ENCODE measurements at regions not wholly inside any gene's neighbourhood (a gene's known extent, or its start where the extent isn't known, plus 50 kb on each side); places are given as distances from the start of the nearest gene placed in this dataset.

GRCh38 chr1:218752126-218752525, 407.0 kb downstream of the TGFB2 start:
- POLR2A ChIA-PET, result no interaction called here
- Histone ChIP-seq H3K4me1 (no peaks in the 10 kb centered on the region), H3K36me3 (ENCODE audit: control insufficient read depth, insufficient read depth, low read length) (no peaks in the 10 kb centered on the region), H3K9me3 (no peaks in the 10 kb centered on the region; the same call in 1 of the 2 replicates), H3K4me3 (ENCODE audit: low read depth, low read length) (no peak overlapping the region), H3K27me3 (replicated peaks; ENCODE audit: control insufficient read depth, insufficient read depth, low read length) (no peaks in the 10 kb centered on the region)
- H3K4me1 Mint-ChIP-seq (ENCODE audit: low read depth, unreplicated experiment), result no peaks in the 10 kb centered on the region
- H3K4me3 Mint-ChIP-seq (ENCODE audit: unreplicated experiment), result no peak overlapping the region
- H3K9me3 Mint-ChIP-seq (ENCODE audit: unreplicated experiment), result peaks cover 12% of the 10 kb centered on the region
- intact Hi-C loops (cut with micrococcal nuclease; ENCODE audit: unreplicated experiment), result no loop called here
- no peaks in the 10 kb centered on the region for H3K36me3 Mint-ChIP-seq (ENCODE audit: insufficient read depth, unreplicated experiment)
- no peak overlapping the region for H3K27ac Mint-ChIP-seq (ENCODE audit: unreplicated experiment)
- no peaks in the 10 kb centered on the region for H3K27me3 Mint-ChIP-seq (ENCODE audit: insufficient read depth, unreplicated experiment)
- no peak for TF ChIP-seq CTCF (IDR thresholded peaks at IDR 0.05; ENCODE audit: insufficient read depth in 1 of 2, low read depth in 1 of 2, low read length in 1 of 2, severe bottlenecking in 1 of 2, unreplicated experiment in 1 of 2)
- CTCF ChIA-PET, result no interaction called here
- BruUV-seq (replicated peaks), result no TSS peak
- DNase-seq, result no peak

- no TSS peak for BruUV-seq (replicated peaks)
- Histone ChIP-seq H3K27me3 (replicated peaks; ENCODE audit: control insufficient read depth, insufficient read depth, low read length) (no peaks in the 10 kb centered on the region), H3K36me3 (ENCODE audit: control insufficient read depth, insufficient read depth, low read length) (no peaks in the 10 kb centered on the region), H3K9me3 (no peaks in the 10 kb centered on the region; the same call in 1 of the 2 replicates), H3K4me3 (ENCODE audit: low read depth, low read length) (no peak overlapping the region), H3K4me1 (peaks cover 1% of the 10 kb centered on the region; the same call in 1 of the 2 replicates)
- no peak for TF ChIP-seq CTCF (IDR thresholded peaks at IDR 0.05; ENCODE audit: insufficient read depth in 1 of 2, low read depth in 1 of 2, low read length in 1 of 2, severe bottlenecking in 1 of 2, unreplicated experiment in 1 of 2)
- ChIA-PET POLR2A (no interaction called here), CTCF (no interaction called here)
- H3K27me3 Mint-ChIP-seq (ENCODE audit: insufficient read depth, unreplicated experiment), result no peaks in the 10 kb centered on the region
- DNase-seq, result no peak
- H3K27ac Mint-ChIP-seq (ENCODE audit: unreplicated experiment), result no peak overlapping the region
- no peak overlapping the region for H3K4me3 Mint-ChIP-seq (ENCODE audit: unreplicated experiment)
- H3K9me3 Mint-ChIP-seq (ENCODE audit: unreplicated experiment), result peaks cover 9% of the 10 kb centered on the region
- intact Hi-C loops (cut with micrococcal nuclease; ENCODE audit: unreplicated experiment), result no loop called here
- no peaks in the 10 kb centered on the region for H3K4me1 Mint-ChIP-seq (ENCODE audit: low read depth, unreplicated experiment)
- no peaks in the 10 kb centered on the region for H3K36me3 Mint-ChIP-seq (ENCODE audit: insufficient read depth, unreplicated experiment)
Observed at GRCh38 chr1:218754477-218754876, 409.3 kb downstream of the TGFB2 start.

- CTCF ChIA-PET, result no interaction called here
- intact Hi-C loops (cut with micrococcal nuclease; ENCODE audit: unreplicated experiment), result no loop called here
Observed at GRCh38 chr1:218755128-218755527, 410.0 kb downstream of the TGFB2 start.

More at GRCh38 chr1:218755128-218755527, 410.0 kb downstream of the TGFB2 start:
- Histone ChIP-seq H3K36me3 (ENCODE audit: control insufficient read depth, insufficient read depth, low read length) (no peaks in the 10 kb centered on the region), H3K27me3 (replicated peaks; ENCODE audit: control insufficient read depth, insufficient read depth, low read length) (no peaks in the 10 kb centered on the region), H3K4me1 (peaks cover 8% of the 10 kb centered on the region), H3K9me3 (no peaks in the 10 kb centered on the region; the same call in 1 of the 2 replicates), H3K4me3 (ENCODE audit: low read depth, low read length) (no peak overlapping the region)
- TF ChIP-seq CTCF (IDR thresholded peaks at IDR 0.05; ENCODE audit: insufficient read depth in 1 of 2, low read depth in 1 of 2, low read length in 1 of 2, severe bottlenecking in 1 of 2, unreplicated experiment in 1 of 2), result no peak
- peaks cover 9% of the 10 kb centered on the region for H3K9me3 Mint-ChIP-seq (ENCODE audit: unreplicated experiment)
- H3K4me3 Mint-ChIP-seq (ENCODE audit: unreplicated experiment), result no peak overlapping the region
- no peak for DNase-seq
- H3K36me3 Mint-ChIP-seq (ENCODE audit: insufficient read depth, unreplicated experiment), result no peaks in the 10 kb centered on the region
- no peak overlapping the region for H3K27ac Mint-ChIP-seq (ENCODE audit: unreplicated experiment)
- H3K27me3 Mint-ChIP-seq (ENCODE audit: insufficient read depth, unreplicated experiment), result no peaks in the 10 kb centered on the region
- H3K4me1 Mint-ChIP-seq (ENCODE audit: low read depth, unreplicated experiment), result no peaks in the 10 kb centered on the region
- no TSS peak for BruUV-seq (replicated peaks)
- POLR2A ChIA-PET, result no interaction called here
